Breast epithelium (tissue), 3 donors: ENCODE measurements at regions not wholly inside any gene's neighbourhood (a gene's known extent, or its start where the extent isn't known, plus 50 kb on each side); places are given as distances from the start of the nearest gene placed in this dataset.

Experiments used
- POLR2A ChIP-seq: fragments of 450-650 bp; IDR thresholded peaks from one replicate; pipeline ENCODE4 v1.6.1; 2016; ENCODE audit warnings: antibody characterized with exemption, mild to moderate bottlenecking, moderate library complexity
- POLR2AphosphoS5 ChIP-seq, 3 donors: sonication (generic); formaldehyde crosslinking; IDR thresholded peaks; one replicate each; pipeline ENCODE4 v1.6.1; 2017; ENCODE audit warnings: antibody characterized with exemption in 3 of 3
- TF ChIP-seq, protein P1 (sequence below), 3 donors: fragments of 450-650 bp; IDR thresholded peaks; one replicate each; pipeline ENCODE4 v1.5.1; 2016 to 2017; ENCODE audit warnings: antibody characterized with exemption in 3 of 3, mild to moderate bottlenecking in 3 of 3, moderate library complexity in 3 of 3

DNA sequence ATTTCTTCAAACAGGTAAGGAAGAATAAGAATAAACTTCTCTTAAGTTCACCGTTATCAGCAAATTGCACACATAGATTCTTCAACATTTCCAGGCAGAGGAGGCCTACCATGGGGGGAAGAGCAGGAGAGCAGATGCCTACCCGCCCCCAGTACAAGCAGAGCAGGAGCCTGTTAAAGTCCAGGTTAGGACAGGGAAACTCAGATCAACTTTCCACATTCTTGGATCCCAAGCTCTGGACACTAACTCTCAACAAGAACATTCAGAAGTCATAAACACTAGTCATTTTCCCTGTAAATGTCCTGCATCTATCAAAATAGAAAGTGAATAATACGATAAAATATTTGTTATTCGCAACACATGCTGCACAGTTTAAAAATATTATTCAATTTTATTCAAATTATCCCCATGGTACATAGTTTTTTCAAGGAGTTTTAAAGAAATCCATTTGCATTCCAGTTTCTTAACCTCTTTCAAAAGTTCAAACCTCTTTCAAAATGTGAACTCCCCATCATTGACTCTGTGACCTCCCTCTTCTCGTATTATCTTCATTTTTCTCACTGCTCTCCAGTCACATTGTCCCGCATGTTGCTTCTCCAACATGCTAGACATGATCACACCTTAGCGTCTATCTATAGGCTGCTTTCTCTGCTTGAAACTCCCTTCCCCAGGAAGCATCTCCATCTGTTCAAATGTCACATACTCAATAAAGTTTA lies 185.2 kb upstream of the NEIL3 start:
- TF ChIP-seq, protein P1, sequence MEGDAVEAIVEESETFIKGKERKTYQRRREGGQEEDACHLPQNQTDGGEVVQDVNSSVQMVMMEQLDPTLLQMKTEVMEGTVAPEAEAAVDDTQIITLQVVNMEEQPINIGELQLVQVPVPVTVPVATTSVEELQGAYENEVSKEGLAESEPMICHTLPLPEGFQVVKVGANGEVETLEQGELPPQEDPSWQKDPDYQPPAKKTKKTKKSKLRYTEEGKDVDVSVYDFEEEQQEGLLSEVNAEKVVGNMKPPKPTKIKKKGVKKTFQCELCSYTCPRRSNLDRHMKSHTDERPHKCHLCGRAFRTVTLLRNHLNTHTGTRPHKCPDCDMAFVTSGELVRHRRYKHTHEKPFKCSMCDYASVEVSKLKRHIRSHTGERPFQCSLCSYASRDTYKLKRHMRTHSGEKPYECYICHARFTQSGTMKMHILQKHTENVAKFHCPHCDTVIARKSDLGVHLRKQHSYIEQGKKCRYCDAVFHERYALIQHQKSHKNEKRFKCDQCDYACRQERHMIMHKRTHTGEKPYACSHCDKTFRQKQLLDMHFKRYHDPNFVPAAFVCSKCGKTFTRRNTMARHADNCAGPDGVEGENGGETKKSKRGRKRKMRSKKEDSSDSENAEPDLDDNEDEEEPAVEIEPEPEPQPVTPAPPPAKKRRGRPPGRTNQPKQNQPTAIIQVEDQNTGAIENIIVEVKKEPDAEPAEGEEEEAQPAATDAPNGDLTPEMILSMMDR (IDR thresholded peaks at IDR 0.05) = no peak
- no peak for TF ChIP-seq POLR2A
- TF ChIP-seq POLR2AphosphoS5 (IDR thresholded peaks at IDR 0.05) = no peak
